WERI-Rb-1 (cell line): ENCODE measurements at regions not wholly inside any gene's neighbourhood (a gene's known extent, or its start where the extent isn't known, plus 50 kb on each side); places are given as distances from the start of the nearest gene placed in this dataset.

Experiments
- DNase-seq: peaks from one replicate; pipeline ENCODE4 v3.0.0-alpha.2; 2020
- H3K27ac ChIP-seq: fragments of 250-450 bp; sonication (Bioruptor Pico); 2 replicates; pipeline ENCODE4 v1.5.1; 2020; ENCODE audit warnings: mild to moderate bottlenecking, moderate library complexity
- H3K27me3 ChIP-seq: fragments of 250-450 bp; sonication (Bioruptor Pico); 2 replicates; pipeline ENCODE4 v1.5.1; 2021; ENCODE audit warnings: mild to moderate bottlenecking, low read depth, moderate library complexity; ENCODE audit not compliant: insufficient read depth, severe bottlenecking
- H3K36me3 ChIP-seq: fragments of 250-450 bp; sonication (Bioruptor Pico); 2 replicates; pipeline ENCODE4 v1.5.1; 2020; ENCODE audit warnings: mild to moderate bottlenecking, moderate library complexity
- H3K4me3 ChIP-seq: 2 replicates; pipeline ENCODE4 v1.5.1; 2011; ENCODE audit warnings: low read depth, mild to moderate bottlenecking, control low read depth, low read length
- H3K9me3 ChIP-seq: fragments of 250-450 bp; sonication (Bioruptor Pico); 2 replicates; pipeline ENCODE4 v1.5.1; 2021; ENCODE audit warnings: mild to moderate bottlenecking, moderate library complexity; ENCODE audit not compliant: severe bottlenecking
- CTCF ChIP-seq: IDR thresholded peaks from 2 replicates; pipeline ENCODE4 v1.5.1; 2011; ENCODE audit warnings: low read depth, mild to moderate bottlenecking, control low read depth, inconsistent platforms, low read length

- no peak overlapping the region for H3K4me3 ChIP-seq
- no peaks in the 10 kb centered on the region for H3K9me3 ChIP-seq
- no peaks in the 10 kb centered on the region for H3K36me3 ChIP-seq
- DNase-seq, result no peak
- no peak for TF ChIP-seq CTCF
- H3K27ac ChIP-seq, result no peak overlapping the region
- no peaks in the 10 kb centered on the region for H3K27me3 ChIP-seq
Measured at GRCh38 chr1:87560137-87560536, 231.5 kb downstream of the LMO4 start.

- H3K27me3 ChIP-seq, result no peaks in the 10 kb centered on the region
- TF ChIP-seq CTCF, result no peak
- no peak overlapping the region for H3K4me3 ChIP-seq
- no peaks in the 10 kb centered on the region for H3K9me3 ChIP-seq
- no peaks in the 10 kb centered on the region for H3K36me3 ChIP-seq
- no peak overlapping the region for H3K27ac ChIP-seq
- no peak for DNase-seq
Measured at GRCh38 chr1:87560601-87561360, 232.1 kb downstream of the LMO4 start.

DNA sequence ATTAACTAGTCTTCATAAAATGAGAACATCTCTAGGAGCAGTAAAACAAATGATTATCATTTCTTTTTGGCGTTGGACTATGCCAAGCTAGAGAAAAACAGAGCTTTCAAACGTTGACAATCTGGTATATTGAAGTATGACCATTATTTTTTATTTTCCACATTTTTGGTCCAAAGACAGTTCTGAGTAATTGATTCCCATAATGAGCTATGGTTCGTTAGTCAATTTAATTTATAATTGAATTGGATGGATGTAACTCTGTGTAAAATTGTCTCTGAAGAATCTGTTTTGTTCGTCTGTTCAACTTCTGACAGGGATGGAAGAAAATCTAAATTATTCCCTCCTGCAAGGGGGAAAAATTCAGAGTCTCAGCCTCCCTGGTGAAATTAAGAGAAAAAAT lies 234.5 kb downstream of the LMO4 start:
- no peaks in the 10 kb centered on the region for H3K36me3 ChIP-seq
- no peak overlapping the region for H3K27ac ChIP-seq
- H3K27me3 ChIP-seq, result no peaks in the 10 kb centered on the region
- DNase-seq, result no peak
- no peaks in the 10 kb centered on the region for H3K9me3 ChIP-seq
- TF ChIP-seq CTCF, result no peak
- no peak overlapping the region for H3K4me3 ChIP-seq

- no peak for DNase-seq
- H3K27ac ChIP-seq, result no peak overlapping the region
- H3K4me3 ChIP-seq, result no peak overlapping the region
- H3K27me3 ChIP-seq, result no peaks in the 10 kb centered on the region
- no peaks in the 10 kb centered on the region for H3K9me3 ChIP-seq
- TF ChIP-seq CTCF, result no peak
- no peaks in the 10 kb centered on the region for H3K36me3 ChIP-seq
Measured at GRCh38 chr1:87565861-87566260, 237.2 kb downstream of the LMO4 start.

DNA sequence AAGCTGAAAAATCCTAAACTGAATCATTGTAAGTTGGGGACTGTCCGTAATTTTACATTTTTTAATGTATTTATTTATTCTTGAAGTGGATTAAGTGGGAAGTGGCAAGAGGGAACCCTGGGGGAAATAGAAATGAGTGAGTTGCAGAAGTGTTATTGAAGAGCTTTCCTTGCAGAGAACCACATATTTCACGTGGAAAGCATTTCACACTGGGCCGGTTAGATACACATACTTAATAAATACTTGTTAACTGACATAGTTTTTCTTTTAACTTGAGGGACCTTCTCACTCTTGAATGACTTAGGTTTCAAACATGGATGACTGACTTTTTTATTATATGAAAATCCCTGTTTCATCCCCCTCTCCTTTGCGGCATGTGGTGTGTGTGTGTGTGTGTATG lies 239.3 kb downstream of the LMO4 start:
- TF ChIP-seq CTCF, result no peak
- Histone ChIP-seq H3K36me3 (no peaks in the 10 kb centered on the region), H3K27me3 (no peaks in the 10 kb centered on the region), H3K9me3 (no peaks in the 10 kb centered on the region), H3K27ac (no peak overlapping the region), H3K4me3 (no peak overlapping the region)
- DNase-seq, result no peak

DNA sequence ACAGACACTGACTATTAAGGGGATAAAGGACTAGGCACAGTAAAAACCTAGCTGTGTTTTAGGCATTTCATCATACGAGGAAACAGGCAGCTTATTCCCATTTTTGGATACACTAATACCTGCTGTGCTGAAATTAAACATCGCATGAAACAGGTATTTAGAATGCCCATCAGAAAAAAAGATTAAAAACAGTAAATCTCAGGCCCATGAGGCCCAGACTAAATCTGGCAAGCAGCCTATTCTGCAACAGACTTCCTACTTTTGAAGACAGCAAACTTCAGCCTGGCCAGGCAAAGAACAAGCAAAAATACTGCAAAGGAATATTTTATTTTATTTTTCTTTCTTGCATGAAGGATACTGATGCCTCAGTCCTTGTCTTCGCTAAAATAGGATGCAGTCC lies 240.2 kb downstream of the LMO4 start:
- no peak overlapping the region for H3K27ac ChIP-seq
- DNase-seq, result no peak
- H3K4me3 ChIP-seq, result no peak overlapping the region
- no peaks in the 10 kb centered on the region for H3K36me3 ChIP-seq
- no peak for TF ChIP-seq CTCF
- H3K27me3 ChIP-seq, result no peaks in the 10 kb centered on the region
- no peaks in the 10 kb centered on the region for H3K9me3 ChIP-seq
